OCI-LY7 (cell line): ENCODE measurements at regions not wholly inside any gene's neighbourhood (a gene's known extent, or its start where the extent isn't known, plus 50 kb on each side); places are given as distances from the start of the nearest gene placed in this dataset.

Experiments used
- BruUV-seq: library from RNA; stranded (reverse); fragments of 400-500 nt; replicated peaks from 2 replicates; lab custom pipeline; 2021; lab: Mats Ljungman, UMichigan
- CTCF ChIA-PET: fragments of 300-600 bp; sonication (Branson Sonifier 250); formaldehyde crosslinking; loops from one replicate; lab custom pipeline; 2022; ENCODE audit warnings: antibody characterized with exemption; ENCODE audit not compliant: unreplicated experiment; lab: Charles Lee
- POLR2A ChIA-PET: fragments of 300-600 bp; sonication (Branson Sonifier 250); formaldehyde crosslinking; loops from one replicate; lab custom pipeline; 2022; ENCODE audit warnings: antibody characterized with exemption; lab: Charles Lee
- DNase-seq: peaks from one replicate; pipeline ENCODE4 v3.0.0-alpha.2; 2015; ENCODE audit warnings: low spot score
- H2AFZ ChIP-seq: fragments of 200-600 bp; sonication (generic), shearing (Covaris generic); 2 replicates; pipeline ENCODE4 v1.6.1; 2014; ENCODE audit warnings: mild to moderate bottlenecking, antibody characterized with exemption, low read length, moderate library complexity
- H3K27ac ChIP-seq: fragments of 200-600 bp; sonication (generic); 2 replicates; pipeline ENCODE4 v1.5.1; 2014; ENCODE audit warnings: mixed run types, low read depth, mild to moderate bottlenecking, moderate library complexity, low read length, inconsistent platforms; ENCODE audit not compliant: poor library complexity, severe bottlenecking
- H3K36me3 ChIP-seq: fragments of 200-600 bp; sonication (generic); 2 replicates; pipeline ENCODE4 v1.6.1; 2014; ENCODE audit warnings: mild to moderate bottlenecking, antibody characterized with exemption, low read length, moderate library complexity, mixed read lengths; ENCODE audit not compliant: insufficient read depth
- H3K4me1 ChIP-seq: fragments of 200-600 bp; sonication (generic); 2 replicates; pipeline ENCODE4 v1.5.1; 2014; ENCODE audit warnings: mild to moderate bottlenecking, low read length; ENCODE audit not compliant: insufficient read depth, poor library complexity, severe bottlenecking
- H3K4me2 ChIP-seq: fragments of 200-600 bp; sonication (generic); 2 replicates; pipeline ENCODE4 v1.6.1; 2014; ENCODE audit warnings: mild to moderate bottlenecking, low read length
- H3K4me3 ChIP-seq: fragments of 200-600 bp; sonication (generic); 2 replicates; pipeline ENCODE4 v1.5.1; 2014; ENCODE audit warnings: mild to moderate bottlenecking, low read depth, low read length; ENCODE audit not compliant: poor library complexity, severe bottlenecking
- H3K79me2 ChIP-seq: fragments of 200-600 bp; sonication (generic); 2 replicates; pipeline ENCODE4 v1.6.1; 2016; ENCODE audit warnings: low read depth, mild to moderate bottlenecking, low read length, moderate library complexity, mixed read lengths; ENCODE audit not compliant: insufficient read depth
- H3K9me2 ChIP-seq: fragments of 200-600 bp; sonication (generic); 2 replicates; pipeline ENCODE4 v1.6.1; 2016; ENCODE audit warnings: mild to moderate bottlenecking, low read length, mixed read lengths; ENCODE audit not compliant: insufficient read depth
- H3K9me3 ChIP-seq: fragments of 200-600 bp; sonication (generic); 2 replicates; pipeline ENCODE4 v1.6.1; 2014; ENCODE audit warnings: mild to moderate bottlenecking, mixed run types, low read length, mixed read lengths
- H4K20me1 ChIP-seq: fragments of 200-600 bp; sonication (generic); 2 replicates; pipeline ENCODE4 v1.6.1; 2014; ENCODE audit warnings: mild to moderate bottlenecking, antibody characterized with exemption, low read length, moderate library complexity, mixed read lengths; ENCODE audit not compliant: insufficient read depth
- EZH2phosphoT487 ChIP-seq: fragments of 200-600 bp; sonication (generic); IDR thresholded peaks from 2 replicates; pipeline ENCODE4 v1.6.1; 2018; ENCODE audit warnings: low read depth, borderline replicate concordance, mild to moderate bottlenecking, mixed run types, antibody characterized with exemption, low read length, moderate library complexity, mixed read lengths
- intact Hi-C: fragments of 100-400 bp; cut with micrococcal nuclease; formaldehyde crosslinking; loops from one replicate; pipeline ENCODE4 v1.10.0; 2022; ENCODE audit not compliant: unreplicated experiment
- TF ChIP-seq, protein P1 (sequence below): fragments of 200-600 bp; sonication (generic); conservative IDR thresholded peaks from 2 replicates; pipeline ENCODE4 v1.5.1; 2014; ENCODE audit warnings: mild to moderate bottlenecking, antibody characterized with exemption, low read length, moderate library complexity, mixed read lengths

DNA sequence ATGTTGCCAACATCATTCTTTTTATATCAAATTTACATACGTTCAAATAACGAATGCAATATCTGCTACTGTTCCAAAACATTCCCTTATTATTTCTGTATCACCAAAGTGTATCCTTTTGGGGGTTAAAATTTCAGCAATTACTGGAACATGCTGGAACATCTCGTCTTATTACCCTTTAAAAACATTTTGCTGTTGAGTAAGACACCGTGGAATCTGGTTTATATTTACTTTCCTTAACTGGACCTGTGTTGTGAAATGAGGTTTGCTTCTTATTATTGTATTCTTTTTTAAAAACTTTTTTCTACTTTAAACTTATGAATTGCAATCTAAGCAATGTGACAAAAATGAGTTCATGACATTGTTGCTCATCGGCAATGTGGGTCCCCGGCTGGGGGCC is 87.4 kb upstream of the PTPRM start:
- H3K36me3 ChIP-seq, result no peaks in the 10 kb centered on the region
- H2AFZ ChIP-seq, result no peak overlapping the region
- H3K4me3 ChIP-seq, result no peak overlapping the region
- no peaks in the 10 kb centered on the region for H3K79me2 ChIP-seq
- ChIA-PET CTCF (no interaction called here), POLR2A (no interaction called here)
- intact Hi-C loops, result no loop called here
- H3K9me2 ChIP-seq, result no peaks in the 10 kb centered on the region
- no peaks in the 10 kb centered on the region for H3K4me1 ChIP-seq
- no peak overlapping the region for H3K4me2 ChIP-seq
- H3K27ac ChIP-seq, result no peak overlapping the region
- TF ChIP-seq, protein P1, sequence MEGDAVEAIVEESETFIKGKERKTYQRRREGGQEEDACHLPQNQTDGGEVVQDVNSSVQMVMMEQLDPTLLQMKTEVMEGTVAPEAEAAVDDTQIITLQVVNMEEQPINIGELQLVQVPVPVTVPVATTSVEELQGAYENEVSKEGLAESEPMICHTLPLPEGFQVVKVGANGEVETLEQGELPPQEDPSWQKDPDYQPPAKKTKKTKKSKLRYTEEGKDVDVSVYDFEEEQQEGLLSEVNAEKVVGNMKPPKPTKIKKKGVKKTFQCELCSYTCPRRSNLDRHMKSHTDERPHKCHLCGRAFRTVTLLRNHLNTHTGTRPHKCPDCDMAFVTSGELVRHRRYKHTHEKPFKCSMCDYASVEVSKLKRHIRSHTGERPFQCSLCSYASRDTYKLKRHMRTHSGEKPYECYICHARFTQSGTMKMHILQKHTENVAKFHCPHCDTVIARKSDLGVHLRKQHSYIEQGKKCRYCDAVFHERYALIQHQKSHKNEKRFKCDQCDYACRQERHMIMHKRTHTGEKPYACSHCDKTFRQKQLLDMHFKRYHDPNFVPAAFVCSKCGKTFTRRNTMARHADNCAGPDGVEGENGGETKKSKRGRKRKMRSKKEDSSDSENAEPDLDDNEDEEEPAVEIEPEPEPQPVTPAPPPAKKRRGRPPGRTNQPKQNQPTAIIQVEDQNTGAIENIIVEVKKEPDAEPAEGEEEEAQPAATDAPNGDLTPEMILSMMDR, result no peak
- no peak for TF ChIP-seq EZH2phosphoT487
- DNase-seq, result no peak
- no TSS peak for BruUV-seq
- H4K20me1 ChIP-seq, result no peaks in the 10 kb centered on the region
- no peaks in the 10 kb centered on the region for H3K9me3 ChIP-seq

DNA sequence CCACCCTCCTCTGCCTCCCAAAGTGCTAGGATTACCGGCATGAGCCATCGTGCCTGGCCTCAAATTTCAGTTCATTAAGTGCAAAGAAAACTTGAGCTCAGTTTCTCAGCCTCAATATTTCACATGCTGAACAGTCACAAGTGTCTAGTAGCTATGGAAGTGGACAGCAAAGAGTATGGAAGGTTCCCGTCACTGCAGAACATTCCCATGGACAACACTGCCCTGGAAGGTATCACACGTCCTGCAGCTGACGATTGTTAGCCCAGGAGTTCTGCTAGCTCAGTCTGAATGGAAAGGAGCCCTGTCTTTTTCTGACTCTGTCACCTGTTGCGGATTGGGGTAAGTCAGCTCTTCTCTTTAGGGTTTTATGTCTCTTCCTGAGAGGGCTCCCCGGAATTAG is 86.2 kb upstream of the PTPRM start:
- no peak for DNase-seq
- Histone ChIP-seq H3K4me1 (no peaks in the 10 kb centered on the region), H3K4me2 (no peak overlapping the region), H4K20me1 (no peaks in the 10 kb centered on the region), H3K9me3 (no peaks in the 10 kb centered on the region), H3K9me2 (no peaks in the 10 kb centered on the region), H2AFZ (no peak overlapping the region), H3K79me2 (no peaks in the 10 kb centered on the region), H3K36me3 (no peaks in the 10 kb centered on the region), H3K27ac (no peak overlapping the region), H3K4me3 (no peak overlapping the region)
- TF ChIP-seq EZH2phosphoT487, result no peak
- TF ChIP-seq, protein P1, result no peak
- no TSS peak for BruUV-seq
- POLR2A ChIA-PET, result no interaction called here
- intact Hi-C loops, result no loop called here
- CTCF ChIA-PET, result no interaction called here

DNA sequence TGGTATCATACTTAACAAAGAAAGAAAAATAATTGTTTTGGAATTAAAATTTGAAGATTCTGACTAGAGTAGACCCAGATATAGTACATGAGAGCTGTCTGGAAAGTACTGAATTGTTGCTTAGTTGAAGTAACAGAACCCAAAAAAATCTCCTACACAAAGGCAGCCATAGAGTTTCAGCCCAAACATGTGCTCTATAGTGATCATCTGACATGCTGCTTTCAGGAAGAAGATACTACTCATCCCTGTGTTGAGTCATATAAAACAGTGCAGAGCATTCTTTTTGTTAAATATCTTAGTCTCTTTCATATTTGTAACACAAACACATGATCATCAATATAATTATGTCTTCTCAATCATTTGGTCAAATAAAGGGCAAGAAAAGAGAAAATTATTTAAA is 84.8 kb upstream of the PTPRM start:
- Histone ChIP-seq H3K36me3 (no peaks in the 10 kb centered on the region), H3K9me3 (no peaks in the 10 kb centered on the region), H3K79me2 (no peaks in the 10 kb centered on the region), H3K4me1 (no peaks in the 10 kb centered on the region), H3K4me2 (no peak overlapping the region), H3K27ac (no peak overlapping the region), H3K4me3 (no peak overlapping the region), H4K20me1 (no peaks in the 10 kb centered on the region), H2AFZ (no peak overlapping the region), H3K9me2 (no peaks in the 10 kb centered on the region)
- DNase-seq, result no peak
- ChIA-PET CTCF (no interaction called here), POLR2A (no interaction called here)
- intact Hi-C loops, result no loop called here
- no TSS peak for BruUV-seq
- TF ChIP-seq, protein P1, result no peak
- TF ChIP-seq EZH2phosphoT487, result no peak
